Midbrain (tissue), 1 donor: ENCODE measurements at regions not wholly inside any gene's neighbourhood (a gene's known extent, or its start where the extent isn't known, plus 50 kb on each side); places are given as distances from the start of the nearest gene placed in this dataset.

Experiments used
- DNase-seq: peaks from one replicate; lab custom pipeline; 2025; lab: John Stamatoyannopoulos, UW

- no peak for DNase-seq
These were observed 207.3 kb upstream of the MTNR1B start for GRCh38 chr11:92762121-92762540.

GRCh38 chr11:92763336-92763735 is 206.1 kb upstream of the MTNR1B start:
- DNase-seq = no peak

GRCh38 chr11:92764128-92764527 is 205.3 kb upstream of the MTNR1B start:
- no peak for DNase-seq

- DNase-seq = no peak
These were observed 204.2 kb upstream of the MTNR1B start for GRCh38 chr11:92765082-92765840.

DNA sequence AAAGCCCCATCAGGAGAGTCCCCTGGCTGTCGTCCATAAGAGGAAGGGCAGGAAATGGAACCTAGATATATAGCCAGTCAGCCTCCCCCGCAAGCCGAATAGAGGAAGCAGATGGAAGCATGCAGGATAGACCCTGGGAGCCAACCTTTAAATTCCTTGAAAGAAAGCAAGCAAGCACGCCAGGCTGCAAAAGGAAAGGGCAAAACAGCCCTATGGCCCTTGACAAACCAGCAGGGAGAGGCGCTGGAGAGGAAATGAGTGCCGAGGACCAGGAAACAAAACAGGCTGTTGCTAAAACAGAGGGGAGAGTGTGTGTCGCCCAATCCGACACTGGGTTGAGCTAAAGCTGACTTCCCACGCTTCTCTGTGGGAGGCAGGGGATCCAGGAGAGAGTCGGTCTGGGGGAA is 203.5 kb upstream of the MTNR1B start:
- DNase-seq = no peak

DNA sequence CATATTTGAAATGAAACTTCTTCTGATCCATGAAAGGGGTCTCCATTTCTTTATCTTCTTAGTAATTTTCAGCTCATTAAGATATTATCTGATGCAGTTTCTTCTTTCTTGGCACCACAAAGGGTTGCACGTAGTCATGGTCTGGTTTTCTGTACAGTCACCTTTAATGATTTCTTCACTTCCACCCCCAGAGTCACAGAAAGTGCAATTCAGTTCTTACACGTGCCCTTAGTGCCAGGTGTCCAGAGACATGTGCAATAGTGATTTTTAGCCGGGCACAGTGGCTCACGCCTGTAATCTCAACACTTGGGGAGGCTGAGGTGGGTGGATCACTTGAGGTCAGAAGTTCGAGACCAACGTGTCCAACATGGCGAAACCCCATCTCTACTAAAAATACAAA is 202.8 kb upstream of the MTNR1B start:
- no peak for DNase-seq

GRCh38 chr11:92767416-92767815 is 202.0 kb upstream of the MTNR1B start:
- no peak for DNase-seq

- no peak for DNase-seq
These were observed 201.2 kb upstream of the MTNR1B start for GRCh38 chr11:92768121-92768840.

GRCh38 chr11:92769112-92769511 is 200.3 kb upstream of the MTNR1B start:
- no peak for DNase-seq

- no peak for DNase-seq
These were observed 199.0 kb upstream of the MTNR1B start for GRCh38 chr11:92770419-92770818.

DNA sequence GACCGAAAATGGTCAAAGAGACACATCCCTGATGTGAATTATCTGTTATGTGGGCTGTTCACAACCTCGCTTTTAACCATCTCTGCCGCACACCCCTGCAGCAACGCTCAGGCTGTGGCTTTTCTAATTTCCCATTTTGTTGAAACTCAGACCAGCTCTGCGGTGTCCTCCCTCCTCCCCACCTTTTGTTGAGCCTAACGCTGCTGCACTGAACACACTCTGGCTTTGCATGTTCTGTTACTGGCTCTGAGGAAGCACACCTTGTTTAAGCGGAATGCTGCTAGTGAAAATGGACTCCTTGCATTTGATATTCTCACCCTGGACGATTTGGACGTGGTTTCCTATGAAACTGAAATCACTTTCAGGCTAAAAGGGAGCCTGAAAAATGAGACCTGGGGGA is 198.5 kb upstream of the MTNR1B start:
- no peak for DNase-seq

- DNase-seq = no peak
These were observed 197.8 kb upstream of the MTNR1B start for GRCh38 chr11:92771701-92772100.

GRCh38 chr11:92775003-92775676 is 194.3 kb upstream of the MTNR1B start:
- DNase-seq = no peak

GRCh38 chr11:92776676-92777075 is 192.8 kb upstream of the MTNR1B start:
- no peak for DNase-seq

GRCh38 chr11:92779746-92780145 is 189.7 kb upstream of the MTNR1B start:
- no peak for DNase-seq

- no peak for DNase-seq
These were observed 188.3 kb upstream of the MTNR1B start for GRCh38 chr11:92781151-92781550.

GRCh38 chr11:92782806-92783205 is 186.6 kb upstream of the MTNR1B start:
- DNase-seq = no peak

DNA sequence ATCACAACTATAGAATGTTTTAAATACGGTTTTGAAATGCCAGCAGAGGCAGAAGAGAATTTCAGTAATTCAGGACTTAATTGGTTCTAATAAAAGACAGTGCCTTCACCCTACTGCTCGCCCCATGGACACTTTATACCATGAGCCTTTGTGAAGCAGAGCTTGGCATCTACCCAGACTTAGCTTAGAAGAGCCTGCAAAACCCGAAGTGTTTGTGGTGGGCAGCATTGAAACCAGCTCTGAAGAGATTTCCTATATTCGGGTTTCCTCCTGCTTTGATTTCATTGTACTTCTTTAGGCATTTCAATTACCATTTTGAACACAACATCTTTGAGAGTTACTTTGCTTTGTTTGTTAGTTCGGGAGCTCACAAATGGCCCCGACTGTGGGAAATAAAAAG is 185.1 kb upstream of the MTNR1B start:
- DNase-seq = peak; percentile 45

DNA sequence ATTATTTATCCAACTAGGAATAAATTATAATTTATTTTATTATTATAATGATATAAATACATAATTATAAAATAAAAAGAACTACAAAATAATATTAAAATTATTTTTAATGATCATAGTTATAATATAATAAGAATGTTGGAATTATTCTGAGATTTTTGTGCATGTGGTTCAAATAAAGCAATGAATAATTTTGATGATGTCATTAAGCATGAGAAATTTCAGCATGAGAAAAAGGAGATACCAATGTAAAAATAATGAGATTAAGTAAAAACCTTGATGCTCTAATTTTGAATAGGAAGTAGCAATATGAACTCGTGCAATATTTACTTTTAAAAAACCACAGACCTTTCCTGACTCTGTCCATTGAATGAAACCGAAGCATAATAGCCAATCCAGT is 181.8 kb upstream of the MTNR1B start:
- no peak for DNase-seq

DNA sequence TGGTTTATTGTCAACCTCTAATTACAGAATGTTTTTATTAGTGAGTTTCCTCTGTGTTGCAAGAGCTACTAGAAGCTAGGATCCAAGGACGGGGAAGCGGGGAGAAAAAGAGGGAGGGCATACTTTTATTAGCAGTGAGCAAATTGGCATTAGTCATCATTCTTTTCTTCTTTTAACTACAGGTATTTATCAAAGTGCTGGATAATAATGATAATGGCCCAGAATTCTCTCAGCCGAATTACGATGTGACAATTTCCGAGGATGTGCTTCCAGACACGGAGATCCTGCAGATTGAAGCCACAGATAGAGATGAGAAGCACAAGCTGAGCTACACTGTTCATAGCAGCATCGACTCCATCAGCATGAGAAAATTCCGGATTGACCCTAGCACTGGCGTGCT is 179.7 kb upstream of the MTNR1B start:
- no peak for DNase-seq

DNA sequence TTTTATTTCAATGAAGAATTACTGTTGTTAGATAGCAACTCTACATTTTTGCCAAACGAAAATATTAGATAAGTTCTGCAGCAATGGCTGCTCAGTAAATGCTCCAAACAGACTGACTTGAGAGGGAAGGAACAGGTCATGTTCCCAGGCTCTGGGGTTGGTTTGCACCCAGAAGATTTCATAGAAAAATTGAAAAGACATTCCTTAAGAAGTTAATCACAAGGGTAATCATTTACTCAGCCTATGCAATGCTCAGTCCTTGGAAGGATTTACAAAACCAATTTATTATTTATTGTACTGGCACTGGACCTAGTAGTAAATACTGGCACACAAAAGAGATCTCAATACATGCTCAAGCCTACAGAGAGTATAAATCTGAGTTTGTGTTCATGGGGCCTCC is 179.1 kb upstream of the MTNR1B start:
- DNase-seq = no peak

- DNase-seq = no peak
These were observed 178.4 kb upstream of the MTNR1B start for GRCh38 chr11:92790926-92791616.
